Umbilical cord (tissue), 1 donor: ENCODE measurements at regions not wholly inside any gene's neighbourhood (a gene's known extent, or its start where the extent isn't known, plus 50 kb on each side); places are given as distances from the start of the nearest gene placed in this dataset.
"Not testable (repeated sequence)": the region's sequence is repeated elsewhere in the genome, so short reads cannot be mapped to it uniquely, and the experiment has no call there.

Experiments
- DNase-seq: peaks from one replicate; pipeline ENCODE4 v3.0.0-alpha.2; 2015; ENCODE audit warnings: low spot score

DNA sequence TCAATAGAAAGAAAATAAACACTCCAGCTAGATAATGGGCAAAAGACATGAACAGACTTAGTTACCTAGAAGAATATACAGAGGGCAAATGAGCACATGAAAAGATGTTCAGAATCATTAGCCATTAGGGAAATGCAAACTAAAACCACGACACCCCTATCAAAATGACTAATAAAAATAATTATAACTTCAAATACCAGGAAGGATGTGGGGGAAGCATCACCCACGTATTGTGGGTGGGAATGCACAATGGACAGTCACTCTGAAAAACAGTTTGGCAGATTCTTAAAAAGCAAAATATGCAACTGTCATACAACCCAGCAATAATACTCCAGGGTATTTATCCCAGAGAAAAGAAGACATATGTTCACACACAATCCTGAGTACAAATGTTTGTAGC is 92.6 kb downstream of the DLL1 start:
- DNase-seq, result no peak

DNA sequence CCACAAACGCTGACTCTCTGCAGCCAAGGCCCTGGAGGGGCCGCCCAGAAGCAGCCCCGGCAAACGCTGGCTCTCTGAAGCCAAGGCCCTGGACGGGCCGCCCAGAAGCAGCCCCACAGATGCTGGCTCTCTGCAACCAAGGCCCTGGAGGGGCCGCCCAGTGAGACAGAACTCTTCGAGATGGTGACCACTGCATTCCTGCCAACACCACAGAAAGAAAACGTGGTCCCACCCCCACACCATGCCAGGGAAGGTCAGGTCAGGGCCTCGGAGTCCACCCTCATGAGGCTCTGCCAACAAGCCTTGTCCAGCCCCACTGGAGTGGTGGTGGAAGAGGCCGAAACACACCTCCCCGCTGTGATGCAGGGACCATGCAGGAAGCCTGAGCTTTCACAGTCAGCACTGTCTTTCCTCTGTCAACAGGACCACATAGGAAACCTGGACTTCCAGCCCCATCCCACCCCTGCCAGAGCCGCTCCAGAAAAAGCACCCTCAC is 97.5 kb downstream of the DLL1 start:
- no peak for DNase-seq

DNA sequence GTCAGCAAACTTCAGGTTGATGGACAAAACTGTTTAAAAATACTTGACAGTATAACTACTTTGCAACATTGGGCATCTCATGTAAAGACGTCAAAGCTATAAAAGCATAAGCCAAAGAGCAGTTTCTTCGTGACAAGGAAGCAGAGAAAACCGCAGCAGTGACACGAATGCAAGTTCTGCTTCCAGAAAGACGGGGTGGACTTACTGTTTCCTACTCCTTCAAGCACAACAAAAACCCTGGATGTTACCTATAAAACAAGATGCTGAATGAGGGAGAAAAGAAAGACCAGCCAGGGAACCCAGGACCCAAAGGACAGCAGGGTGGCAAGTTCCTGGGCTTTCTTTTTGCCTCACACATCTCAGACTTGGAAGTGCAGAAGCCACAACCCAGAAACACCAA is 98.0 kb downstream of the DLL1 start:
- no peak for DNase-seq

DNA sequence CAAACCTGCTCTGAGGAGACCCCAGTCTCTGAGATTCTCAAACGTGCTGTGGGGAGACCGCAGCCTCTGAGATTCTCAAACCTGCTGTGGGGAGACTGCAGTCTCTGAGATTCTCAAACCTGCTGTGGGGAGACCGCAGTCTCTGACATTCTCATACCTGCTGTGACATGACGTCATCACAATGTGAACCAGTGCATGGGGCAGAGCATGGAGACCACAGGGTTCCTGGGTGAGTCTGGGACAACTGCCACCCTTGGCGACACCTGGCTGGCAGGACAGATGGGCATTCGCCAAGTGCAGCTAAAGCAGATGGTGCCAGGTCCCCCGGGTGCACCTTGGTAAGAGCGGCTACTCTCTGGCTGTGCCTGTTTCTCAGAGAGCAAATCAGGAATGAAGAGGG is 98.8 kb downstream of the DLL1 start:
- not testable (repeated sequence) for DNase-seq

DNA sequence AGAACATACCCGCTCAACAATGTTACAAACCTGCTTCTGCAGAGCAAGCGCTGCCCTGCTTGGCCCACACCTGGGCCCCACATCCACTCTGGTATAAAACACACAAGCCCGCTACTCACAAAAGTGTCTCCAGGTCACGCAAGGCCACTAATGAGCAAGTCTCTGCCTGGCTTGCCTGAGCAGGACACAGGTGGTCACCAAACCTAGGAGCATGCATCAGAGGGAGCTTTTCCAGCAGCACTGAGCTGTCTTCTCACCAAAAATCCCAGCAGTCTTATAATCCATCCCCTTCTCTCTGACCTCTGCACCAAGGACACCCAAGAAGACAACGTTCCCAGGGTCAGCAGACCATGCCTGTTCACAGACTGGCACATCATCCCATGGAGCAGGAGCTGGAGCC is 100.8 kb downstream of the DLL1 start:
- DNase-seq, result no peak

DNA sequence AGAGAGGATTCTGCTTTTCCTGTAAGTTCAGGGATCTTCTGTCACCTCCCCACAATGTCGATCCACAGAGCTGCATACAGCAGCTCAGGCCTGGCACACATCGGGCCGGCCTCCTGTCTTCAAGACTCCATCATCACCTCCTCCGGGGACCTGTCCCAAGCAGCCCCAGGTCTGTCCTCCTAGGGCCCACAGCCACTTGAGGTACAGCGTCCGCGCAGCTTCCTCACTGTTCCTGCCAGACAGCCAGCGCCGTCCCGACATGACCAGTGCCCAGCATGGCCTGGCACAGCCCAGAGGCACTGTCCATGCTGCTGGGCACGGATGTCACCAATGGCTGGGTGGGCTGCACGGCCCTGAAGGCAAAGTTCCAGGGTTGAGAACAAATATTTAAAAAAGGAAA is 101.6 kb downstream of the DLL1 start:
- DNase-seq, result no peak

DNA sequence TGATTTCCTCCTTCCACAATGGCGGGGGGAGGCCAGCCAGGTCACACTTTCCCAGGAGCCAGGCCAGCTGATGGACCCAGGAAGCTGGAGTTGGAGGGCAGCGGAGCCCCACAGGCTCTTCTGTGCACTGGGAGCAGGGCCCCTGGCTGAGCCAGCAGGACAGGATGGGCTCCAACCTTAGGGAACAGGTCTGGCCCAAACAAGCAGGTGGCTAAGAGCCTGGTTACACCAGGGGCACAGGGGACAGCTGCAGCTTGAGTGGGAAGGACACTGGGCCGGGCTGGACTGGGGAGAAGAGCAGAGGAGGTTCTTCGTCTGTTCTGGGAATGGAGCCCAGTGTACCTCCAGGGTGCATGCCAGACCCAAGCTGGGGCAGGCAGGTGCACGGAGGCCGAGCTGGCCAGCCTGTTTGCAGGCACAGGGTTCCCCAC is 102.3 kb downstream of the DLL1 start:
- DNase-seq, result no peak

DNA sequence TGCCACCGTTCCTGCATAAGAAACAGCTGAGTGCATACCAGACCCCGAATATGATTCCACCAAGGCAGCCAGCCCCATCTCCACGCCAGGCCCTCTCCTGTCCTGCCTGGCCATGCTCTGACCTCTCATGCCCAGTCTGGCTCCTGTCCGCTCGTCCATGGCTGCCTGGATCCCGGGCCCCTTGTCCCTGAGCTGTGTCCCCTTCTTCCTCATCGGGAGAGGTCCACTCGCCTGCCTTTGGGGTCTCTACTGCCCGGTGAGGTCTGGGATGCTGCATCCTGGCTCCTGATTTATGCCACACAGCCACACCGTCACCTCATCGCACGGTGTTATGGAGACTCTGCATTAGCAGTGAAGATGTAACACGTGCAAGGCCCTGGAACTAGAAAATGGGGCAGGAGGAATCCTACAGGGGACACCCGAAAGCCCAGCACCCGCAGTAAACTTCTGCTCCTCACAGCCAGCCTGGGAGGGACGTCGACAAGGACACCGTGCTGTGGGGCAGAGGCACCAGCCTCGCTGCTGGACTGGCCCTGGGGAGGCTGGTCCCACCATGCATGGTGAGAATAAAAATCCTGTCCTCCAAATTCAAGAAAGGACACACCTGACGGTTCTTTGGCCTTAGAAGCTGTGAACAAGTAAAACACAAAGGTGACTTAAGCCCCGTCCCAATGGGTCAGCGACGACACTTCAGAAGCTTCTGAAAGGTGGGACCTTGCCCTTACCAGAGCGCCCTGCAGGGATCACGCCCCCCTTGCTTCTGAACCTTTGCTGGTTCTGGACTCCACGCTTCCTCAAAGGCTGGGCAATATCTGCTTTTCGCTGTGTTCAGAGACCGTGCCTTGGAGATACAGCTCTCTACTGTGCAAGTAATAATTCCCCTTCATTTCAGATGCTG is 103.0 kb downstream of the DLL1 start:
- DNase-seq, result no peak

DNA sequence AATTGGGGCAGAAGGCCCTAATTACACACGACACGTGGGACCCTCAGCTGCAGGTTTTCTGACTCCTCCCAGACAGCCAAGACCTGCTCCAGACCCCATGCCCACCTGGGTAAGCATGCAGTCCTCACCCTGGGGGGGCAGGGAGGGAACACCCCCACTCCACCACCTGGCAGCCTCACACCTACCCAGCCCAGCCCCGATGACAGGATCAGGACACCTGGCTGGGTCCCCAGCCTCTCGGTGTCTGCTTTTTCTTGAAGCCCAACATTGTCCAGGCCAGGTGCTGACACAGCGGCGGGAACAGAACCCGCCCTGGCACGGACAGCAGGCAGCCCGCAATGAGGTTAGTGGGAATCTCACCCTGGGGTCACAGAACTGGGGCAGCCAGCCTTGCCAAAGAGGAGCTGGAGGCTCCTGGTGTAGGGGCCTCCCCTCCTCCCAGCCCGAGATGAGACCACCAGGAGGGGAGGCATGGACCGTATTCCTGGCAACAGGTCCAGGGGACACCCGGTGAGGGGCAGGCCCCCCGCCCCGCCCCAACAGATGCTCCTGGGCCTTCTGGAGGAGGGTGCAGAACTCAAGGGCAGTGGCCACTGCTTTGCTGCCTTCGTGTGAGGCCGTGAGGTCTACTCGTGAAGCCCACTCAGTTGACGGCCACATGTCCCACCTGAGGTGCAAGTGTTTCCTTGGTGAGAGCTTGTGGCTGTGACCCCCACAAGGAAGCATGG is 103.8 kb downstream of the DLL1 start:
- no peak for DNase-seq

DNA sequence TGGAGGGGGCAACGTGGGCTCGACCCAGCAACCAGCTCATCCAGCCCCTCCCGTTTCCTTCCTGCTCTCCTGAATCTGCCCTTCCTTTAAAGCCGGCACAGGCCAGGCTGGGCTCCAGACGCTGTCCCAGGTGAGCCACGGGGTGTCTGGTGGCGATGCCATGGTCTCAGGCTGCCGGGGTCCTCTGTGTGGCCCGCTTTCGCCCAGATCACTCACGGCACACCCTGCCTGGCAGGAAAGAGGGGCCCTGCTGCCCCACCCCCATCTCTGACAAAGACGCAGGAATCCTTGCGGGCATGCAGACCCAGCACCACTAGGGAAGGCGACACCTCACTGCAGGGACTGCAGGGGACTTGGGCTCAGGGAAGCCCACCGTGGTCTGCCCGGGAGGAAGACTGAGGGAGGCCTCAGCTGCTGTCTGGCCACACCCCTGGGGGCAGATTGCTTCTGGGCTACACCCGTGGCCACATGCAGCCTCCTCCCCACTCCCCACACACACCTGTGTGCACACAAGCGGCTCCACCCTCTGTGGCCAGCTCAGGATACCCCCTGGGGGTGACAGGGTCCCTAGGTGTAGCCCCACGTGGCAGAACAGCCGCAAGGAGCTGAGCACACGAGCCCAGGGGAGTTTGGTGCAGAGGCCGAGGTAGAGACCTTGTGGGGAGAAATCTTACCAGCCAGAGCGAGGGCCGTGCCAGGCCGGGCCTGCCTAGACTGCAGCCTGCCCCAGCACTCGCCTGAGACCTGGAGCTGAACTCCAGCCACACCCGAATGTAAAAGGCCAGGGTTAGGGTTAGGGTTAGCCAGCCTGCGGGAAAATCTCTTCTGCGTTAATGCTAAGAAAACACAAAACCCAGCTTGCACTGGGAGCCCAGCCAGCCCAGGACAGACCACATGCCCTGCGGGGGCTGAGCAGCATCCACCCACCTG is 104.6 kb downstream of the DLL1 start:
- DNase-seq, result no peak

DNA sequence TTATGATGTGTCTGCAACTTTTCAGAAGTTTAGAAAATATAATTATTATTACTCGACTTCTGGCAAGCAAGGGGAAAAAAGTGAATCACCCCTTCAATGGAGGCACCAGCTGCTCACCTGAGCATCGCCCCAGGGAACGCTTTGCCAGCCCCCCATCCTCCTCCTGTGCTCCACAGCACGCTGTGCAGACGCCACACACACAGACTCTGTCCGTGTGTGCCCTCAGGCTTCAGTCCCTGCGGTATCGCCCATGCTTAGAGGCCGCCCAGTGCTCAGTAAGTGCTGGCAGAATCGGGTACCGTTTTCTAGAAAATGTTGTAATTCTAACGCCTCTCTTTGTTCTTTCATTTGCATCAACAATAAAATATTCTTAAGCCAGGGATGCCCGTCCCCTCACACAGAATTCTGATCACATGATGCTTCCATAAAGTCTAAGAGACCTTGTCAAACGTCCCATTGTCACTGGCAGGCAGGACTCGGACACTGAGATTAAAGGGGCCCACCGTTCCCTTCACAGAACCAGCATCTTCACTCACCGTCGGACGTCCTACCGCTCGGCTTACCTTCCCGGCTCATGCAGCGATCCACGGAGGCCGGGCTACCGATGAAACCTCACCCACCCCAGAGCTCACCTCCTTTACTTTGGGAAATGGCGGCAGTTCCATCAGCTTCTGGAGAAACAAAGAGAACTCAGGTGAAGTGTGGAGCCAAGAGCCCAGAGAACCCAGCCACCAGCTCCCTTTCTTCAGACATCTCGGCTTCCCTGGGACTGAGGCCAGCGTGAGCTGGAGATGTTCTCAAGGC is 105.5 kb downstream of the DLL1 start:
- DNase-seq, result no peak

DNA sequence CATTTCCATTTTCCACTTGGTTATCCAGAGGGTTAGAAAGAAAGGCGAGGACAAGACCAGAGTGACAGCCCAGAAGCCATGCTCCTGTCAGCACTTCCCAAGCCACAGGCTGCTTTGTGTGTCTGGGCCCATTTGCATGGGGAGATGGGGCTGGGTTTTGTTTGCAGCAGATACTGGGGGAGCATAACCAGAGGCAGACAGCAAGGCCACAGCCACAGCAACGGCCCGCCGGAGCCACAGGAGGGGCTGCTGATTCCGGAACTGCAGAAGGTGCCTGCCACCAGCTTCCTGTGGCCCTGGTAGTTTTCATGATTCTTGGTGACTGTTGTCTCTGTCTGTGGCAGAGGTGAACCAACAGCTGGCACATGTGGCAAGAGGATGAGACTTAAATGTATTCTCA is 106.6 kb downstream of the DLL1 start:
- DNase-seq, result no peak

DNA sequence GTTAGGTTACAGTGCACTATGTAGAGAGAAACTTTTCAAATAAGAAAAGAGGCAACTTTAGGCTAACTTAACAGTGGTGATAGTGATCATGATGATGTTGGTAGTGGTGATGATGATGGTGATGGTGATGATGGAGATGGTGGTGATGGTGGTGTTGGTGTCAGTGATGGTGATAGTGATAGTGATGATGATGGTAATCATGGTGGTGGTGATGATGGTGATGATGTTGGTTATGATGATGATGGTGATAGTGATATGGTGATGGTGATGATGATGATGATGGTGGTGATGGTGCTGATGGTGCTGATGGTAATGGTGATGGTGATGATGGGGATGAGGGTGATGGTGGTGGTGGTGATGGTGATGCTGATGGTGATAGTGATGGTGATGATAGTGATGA is 107.4 kb downstream of the DLL1 start:
- DNase-seq, result no peak

DNA sequence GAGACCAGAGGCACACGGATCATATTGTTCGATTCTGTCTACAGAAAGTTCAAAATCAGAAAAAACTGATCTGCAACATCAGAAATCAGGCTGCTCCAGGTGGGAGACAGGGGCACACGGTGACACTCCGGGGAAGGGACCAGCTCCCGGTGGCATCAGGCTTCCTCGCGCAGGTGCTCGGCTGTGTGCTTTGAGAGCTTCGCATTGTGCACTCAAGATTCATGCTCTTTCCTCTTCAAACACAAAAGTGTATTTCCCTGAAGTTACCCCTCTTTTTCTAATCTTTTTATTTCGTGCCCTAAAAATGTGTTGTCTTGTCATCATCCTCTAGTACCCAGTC is 108.1 kb downstream of the DLL1 start:
- DNase-seq, result no peak

DNA sequence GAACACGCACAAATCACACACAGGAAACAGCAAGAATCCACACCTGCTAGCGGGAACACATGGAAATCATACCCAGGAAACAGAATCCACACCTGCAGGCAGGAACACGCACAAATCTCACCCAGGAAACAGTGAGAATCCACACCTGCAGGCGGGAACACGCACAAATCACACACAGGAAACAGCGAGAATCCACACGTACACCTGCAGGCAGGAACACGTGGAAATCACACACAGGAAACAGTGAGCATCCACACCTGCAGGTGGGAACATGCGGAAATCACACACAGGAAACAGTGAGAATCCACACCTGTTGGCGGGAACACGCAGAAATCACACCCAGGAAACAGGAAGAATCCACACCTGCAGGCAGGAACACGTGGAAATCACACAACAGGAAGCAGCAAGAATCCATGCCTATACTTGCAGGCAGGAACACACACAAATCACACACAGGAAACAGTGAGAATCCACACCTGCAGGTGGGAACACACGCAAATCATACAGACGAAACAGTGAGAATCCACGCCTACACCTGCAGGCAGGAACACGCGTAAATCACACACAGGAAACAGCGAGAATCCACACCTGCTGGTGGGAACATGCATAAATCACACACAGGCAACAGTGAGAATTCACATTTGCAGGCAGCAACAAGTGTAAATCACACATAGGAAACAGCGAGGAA is 108.6 kb downstream of the DLL1 start:
- no peak for DNase-seq

DNA sequence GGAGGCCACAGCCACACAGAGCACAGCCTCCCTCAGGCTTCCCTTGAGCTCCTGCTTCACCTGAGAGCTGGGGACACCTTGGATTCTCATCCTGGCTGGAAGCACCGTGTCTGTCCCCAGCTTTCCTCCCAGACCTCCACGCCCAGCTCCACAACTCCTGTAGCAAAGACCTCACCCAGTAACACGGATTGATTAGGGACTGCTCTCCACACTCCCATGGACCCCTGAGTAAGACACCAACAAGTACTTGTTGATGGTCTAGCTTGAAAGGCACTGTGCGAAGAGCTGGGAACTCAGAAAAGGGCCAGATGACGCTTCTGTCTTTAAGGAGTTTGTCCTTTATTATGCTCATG is 109.6 kb downstream of the DLL1 start:
- DNase-seq, result no peak

DNA sequence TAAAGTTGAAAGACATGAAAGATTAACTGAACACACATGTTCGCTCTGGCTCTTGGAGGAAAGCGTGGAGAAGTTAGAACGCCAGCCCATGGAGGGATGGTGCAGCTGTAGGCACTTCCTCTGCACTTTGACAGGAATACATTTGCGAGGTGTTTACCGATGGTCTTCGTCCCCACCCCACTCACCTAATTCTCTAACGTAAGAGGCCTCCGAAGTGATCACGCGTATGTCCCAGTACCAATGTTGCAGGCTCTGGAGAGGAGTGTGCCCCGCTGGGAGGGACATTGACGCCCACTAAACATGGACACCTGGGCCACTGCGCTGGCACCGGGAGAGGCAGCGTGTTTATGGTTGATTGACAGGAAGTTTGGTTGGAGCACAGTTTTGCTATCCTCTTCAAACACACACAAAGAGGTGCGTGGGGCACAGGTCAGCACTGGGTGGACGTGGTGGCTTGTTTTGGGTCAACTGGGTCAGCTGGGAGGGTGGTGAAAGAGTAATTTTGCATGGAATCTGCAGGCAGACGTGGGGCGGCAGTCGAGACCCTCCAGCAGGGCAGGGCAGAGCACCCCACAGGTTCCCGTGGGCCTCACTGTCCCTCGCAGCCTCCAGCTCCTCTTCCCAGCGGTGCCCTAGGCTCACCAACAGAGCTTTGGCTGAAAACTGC is 110.1 kb downstream of the DLL1 start:
- DNase-seq, result no peak

DNA sequence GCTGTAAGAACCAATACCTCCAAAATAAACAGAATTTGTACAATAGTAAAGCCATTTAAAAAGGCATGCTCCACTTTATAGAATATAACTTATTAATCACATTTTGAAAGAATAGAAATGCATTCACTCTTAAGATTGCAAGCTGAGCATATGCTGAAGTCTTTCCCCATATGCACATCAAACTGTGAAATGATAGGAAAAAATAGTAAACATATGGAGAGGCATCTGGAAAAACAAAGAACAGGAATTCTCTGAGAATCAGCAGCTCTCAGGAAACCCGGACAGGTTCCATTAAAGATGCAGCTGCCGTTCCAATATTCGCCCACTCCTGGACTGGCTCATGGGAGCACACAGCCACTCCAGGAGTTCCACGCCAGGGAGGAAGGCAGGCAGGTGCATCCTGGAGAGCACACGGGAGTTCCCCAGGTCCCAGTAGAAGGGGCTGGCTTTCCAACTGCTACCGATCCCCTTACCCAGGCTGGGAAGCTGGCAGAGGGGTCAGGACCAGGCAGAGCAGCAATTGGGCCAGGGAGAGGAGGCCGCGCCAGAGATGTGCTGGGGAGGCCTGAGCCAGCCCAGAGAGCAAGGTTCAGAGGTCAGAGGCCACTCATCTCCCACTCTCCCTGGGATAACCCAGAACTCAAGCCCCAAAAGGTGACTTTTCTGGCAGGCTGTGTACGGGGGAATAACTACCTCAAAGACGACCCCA is 111.1 kb downstream of the DLL1 start:
- DNase-seq, result no peak
